ENCODE measurements at regions not wholly inside any gene's neighbourhood (a gene's known extent, or its start where the extent isn't known, plus 50 kb on each side); places are given as distances from the start of the nearest gene placed in this dataset.

- H3K36me3 ChIP-seq (ENCODE audit: control insufficient read depth, insufficient read depth, low read length) = no peaks in the 10 kb centered on the region
- no peaks in the 10 kb centered on the region for H3K4me1 ChIP-seq (ENCODE audit: control insufficient read depth, insufficient read depth, low read length)
- H3K27me3 ChIP-seq (ENCODE audit: control insufficient read depth, insufficient read depth, low read length) = no peaks in the 10 kb centered on the region
- H3K27ac ChIP-seq (ENCODE audit: low read depth, low read length) = no peak overlapping the region
- H3K9ac ChIP-seq (ENCODE audit: low read depth, low read length) = no peak overlapping the region
- no peaks in the 10 kb centered on the region for H3K9me3 ChIP-seq (ENCODE audit: control insufficient read depth, insufficient read depth, low read length)
- no peak overlapping the region for H3K4me3 ChIP-seq (ENCODE audit: low read depth, low read length)
Measured at GRCh38 chr1:239725933-239726332, 339.6 kb downstream of the CHRM3 start.

DNA sequence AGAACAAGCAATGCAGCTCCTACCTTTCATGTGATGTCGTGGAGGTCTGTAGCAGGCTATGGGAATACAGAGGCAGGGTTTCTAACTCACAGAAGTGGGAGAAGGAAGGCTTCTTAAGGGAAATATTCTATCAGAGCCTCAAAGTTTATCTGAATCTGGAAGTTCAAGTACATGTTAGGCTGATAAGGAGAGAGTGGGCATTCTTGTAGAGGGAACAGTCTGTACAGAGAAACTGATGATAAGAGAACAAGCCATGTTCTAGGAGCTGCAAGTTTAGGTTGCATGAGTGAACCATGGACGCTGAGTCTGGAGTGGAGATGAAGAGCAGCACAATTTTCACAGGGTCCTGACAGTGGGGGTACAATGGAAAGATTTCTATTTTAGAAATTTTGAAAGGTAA lies 344.0 kb downstream of the CHRM3 start:
- Histone ChIP-seq H3K27ac (ENCODE audit: low read depth, low read length) (no peak overlapping the region), H3K36me3 (ENCODE audit: control insufficient read depth, insufficient read depth, low read length) (no peaks in the 10 kb centered on the region), H3K4me3 (ENCODE audit: low read depth, low read length) (no peak overlapping the region), H3K4me1 (ENCODE audit: control insufficient read depth, insufficient read depth, low read length) (no peaks in the 10 kb centered on the region), H3K9me3 (ENCODE audit: control insufficient read depth, insufficient read depth, low read length) (no peaks in the 10 kb centered on the region), H3K9ac (ENCODE audit: low read depth, low read length) (no peak overlapping the region), H3K27me3 (ENCODE audit: control insufficient read depth, insufficient read depth, low read length) (no peaks in the 10 kb centered on the region)

DNA sequence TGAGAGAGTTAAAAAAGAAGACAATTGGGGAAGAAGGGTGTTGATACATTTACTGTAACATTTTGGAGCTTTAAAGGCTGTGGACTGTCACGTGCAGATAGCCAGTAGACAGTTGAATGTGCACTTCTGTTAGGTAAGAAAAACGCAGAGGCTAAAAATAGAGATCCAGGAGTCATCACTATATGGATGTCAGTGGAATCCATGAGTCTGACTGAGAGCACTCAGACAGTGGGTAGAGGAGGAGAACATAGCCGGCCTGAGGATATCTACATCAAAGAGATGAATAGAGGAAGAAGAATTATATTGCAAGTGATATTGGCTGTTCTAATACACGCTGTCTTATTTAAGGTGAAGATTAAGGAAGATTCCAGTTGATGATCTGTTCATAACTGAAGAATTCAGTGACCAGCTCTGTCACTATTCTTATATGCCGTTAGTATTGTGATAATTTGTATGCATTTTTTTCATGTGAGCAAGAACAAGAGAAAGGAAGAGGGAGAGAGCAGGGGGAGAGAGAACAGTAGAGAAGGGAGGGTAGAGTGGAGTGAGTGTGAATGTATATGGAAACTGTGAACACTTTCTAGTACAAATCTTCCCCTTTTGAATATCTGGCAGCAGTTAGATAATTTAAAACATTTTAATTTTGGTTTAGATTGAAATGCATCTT lies 344.8 kb downstream of the CHRM3 start:
- Histone ChIP-seq H3K9me3 (ENCODE audit: control insufficient read depth, insufficient read depth, low read length) (no peaks in the 10 kb centered on the region), H3K27ac (ENCODE audit: low read depth, low read length) (no peak overlapping the region), H3K27me3 (ENCODE audit: control insufficient read depth, insufficient read depth, low read length) (no peaks in the 10 kb centered on the region), H3K4me1 (ENCODE audit: control insufficient read depth, insufficient read depth, low read length) (no peaks in the 10 kb centered on the region), H3K9ac (ENCODE audit: low read depth, low read length) (no peak overlapping the region), H3K4me3 (ENCODE audit: low read depth, low read length) (no peak overlapping the region), H3K36me3 (ENCODE audit: control insufficient read depth, insufficient read depth, low read length) (no peaks in the 10 kb centered on the region)

DNA sequence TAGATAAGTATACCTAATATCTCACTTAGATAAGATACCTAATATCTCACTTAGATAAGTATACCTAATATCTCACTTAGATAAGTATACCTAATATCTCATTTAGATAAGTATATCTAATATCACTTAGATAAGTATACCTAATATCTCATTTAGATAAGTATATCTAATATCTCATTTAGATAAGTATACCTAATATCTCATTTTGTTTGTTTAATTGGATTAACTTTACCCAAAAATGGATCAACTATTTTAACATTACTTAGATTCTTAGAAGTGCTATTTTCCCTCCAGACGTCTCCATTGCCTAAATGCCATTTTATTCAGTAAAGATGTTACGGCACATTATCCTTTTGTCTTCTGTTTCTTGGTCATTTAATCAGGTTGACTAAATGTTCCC lies 346.4 kb downstream of the CHRM3 start:
- Histone ChIP-seq H3K27ac (ENCODE audit: low read depth, low read length) (no peak overlapping the region), H3K9ac (ENCODE audit: low read depth, low read length) (no peak overlapping the region), H3K36me3 (ENCODE audit: control insufficient read depth, insufficient read depth, low read length) (no peaks in the 10 kb centered on the region), H3K4me3 (ENCODE audit: low read depth, low read length) (no peak overlapping the region), H3K27me3 (ENCODE audit: control insufficient read depth, insufficient read depth, low read length) (no peaks in the 10 kb centered on the region), H3K9me3 (ENCODE audit: control insufficient read depth, insufficient read depth, low read length) (no peaks in the 10 kb centered on the region), H3K4me1 (ENCODE audit: control insufficient read depth, insufficient read depth, low read length) (no peaks in the 10 kb centered on the region)

GRCh38 chr1:239733995-239734394 lies 347.6 kb downstream of the CHRM3 start:
- no peaks in the 10 kb centered on the region for H3K36me3 ChIP-seq (ENCODE audit: control insufficient read depth, insufficient read depth, low read length)
- no peaks in the 10 kb centered on the region for H3K9me3 ChIP-seq (ENCODE audit: control insufficient read depth, insufficient read depth, low read length)
- no peak overlapping the region for H3K4me3 ChIP-seq (ENCODE audit: low read depth, low read length)
- H3K4me1 ChIP-seq (ENCODE audit: control insufficient read depth, insufficient read depth, low read length) = no peaks in the 10 kb centered on the region
- no peak overlapping the region for H3K27ac ChIP-seq (ENCODE audit: low read depth, low read length)
- H3K9ac ChIP-seq (ENCODE audit: low read depth, low read length) = no peak overlapping the region
- H3K27me3 ChIP-seq (ENCODE audit: control insufficient read depth, insufficient read depth, low read length) = no peaks in the 10 kb centered on the region

DNA sequence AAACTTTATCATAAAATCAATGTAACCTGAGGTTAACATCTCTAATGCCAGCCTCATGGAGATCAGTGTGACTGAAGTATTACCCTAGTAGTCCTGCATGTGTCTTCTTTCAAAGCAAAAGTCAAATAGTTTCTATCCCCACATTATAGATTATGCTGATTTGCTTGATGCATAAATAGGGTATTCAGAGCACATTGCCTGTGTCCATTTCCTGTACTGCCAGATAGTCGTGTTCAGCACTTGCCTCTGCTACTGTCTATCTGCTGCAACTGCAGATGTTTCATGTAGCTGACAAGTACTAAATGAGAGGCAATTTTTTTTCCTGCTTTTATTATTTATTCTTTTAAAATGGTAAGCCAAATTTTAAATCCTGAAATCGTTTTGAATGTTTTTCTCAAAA lies 348.7 kb downstream of the CHRM3 start:
- Histone ChIP-seq H3K36me3 (ENCODE audit: control insufficient read depth, insufficient read depth, low read length) (no peaks in the 10 kb centered on the region), H3K4me1 (ENCODE audit: control insufficient read depth, insufficient read depth, low read length) (no peaks in the 10 kb centered on the region), H3K4me3 (ENCODE audit: low read depth, low read length) (no peak overlapping the region), H3K27ac (ENCODE audit: low read depth, low read length) (no peak overlapping the region), H3K27me3 (ENCODE audit: control insufficient read depth, insufficient read depth, low read length) (no peaks in the 10 kb centered on the region), H3K9ac (ENCODE audit: low read depth, low read length) (no peak overlapping the region), H3K9me3 (ENCODE audit: control insufficient read depth, insufficient read depth, low read length) (no peaks in the 10 kb centered on the region)

- Histone ChIP-seq H3K27me3 (ENCODE audit: control insufficient read depth, insufficient read depth, low read length) (no peaks in the 10 kb centered on the region), H3K4me3 (ENCODE audit: low read depth, low read length) (no peak overlapping the region), H3K36me3 (ENCODE audit: control insufficient read depth, insufficient read depth, low read length) (no peaks in the 10 kb centered on the region), H3K4me1 (ENCODE audit: control insufficient read depth, insufficient read depth, low read length) (no peaks in the 10 kb centered on the region), H3K9me3 (ENCODE audit: control insufficient read depth, insufficient read depth, low read length) (no peaks in the 10 kb centered on the region), H3K9ac (ENCODE audit: low read depth, low read length) (no peak overlapping the region), H3K27ac (ENCODE audit: low read depth, low read length) (no peak overlapping the region)
Measured at GRCh38 chr1:239736479-239736878, 350.1 kb downstream of the CHRM3 start.

GRCh38 chr1:239739375-239739774 lies 352.3 kb upstream of the FMN2 start:
- no peaks in the 10 kb centered on the region for H3K27me3 ChIP-seq (ENCODE audit: control insufficient read depth, insufficient read depth, low read length)
- no peaks in the 10 kb centered on the region for H3K36me3 ChIP-seq (ENCODE audit: control insufficient read depth, insufficient read depth, low read length)
- no peak overlapping the region for H3K9ac ChIP-seq (ENCODE audit: low read depth, low read length)

DNA sequence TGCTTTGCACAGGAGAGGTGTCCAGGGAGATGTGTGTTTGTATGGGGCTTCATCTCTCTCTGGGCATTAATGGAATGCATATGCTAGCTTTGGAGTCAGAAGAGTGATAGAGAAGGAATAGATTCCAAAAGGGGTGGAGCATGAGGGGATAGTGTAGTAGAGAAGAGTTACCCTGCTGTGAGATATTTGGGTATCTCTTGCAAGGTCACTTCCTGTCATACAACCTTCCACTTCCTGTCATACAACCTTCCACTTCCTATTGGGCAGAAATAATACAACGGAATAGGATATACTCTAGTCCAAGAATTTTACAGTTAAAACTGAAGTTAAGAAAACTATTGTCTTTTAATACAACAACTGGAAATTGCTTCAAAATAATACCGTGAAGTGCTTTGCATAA lies 351.8 kb upstream of the FMN2 start:
- Histone ChIP-seq H3K27me3 (ENCODE audit: control insufficient read depth, insufficient read depth, low read length) (no peaks in the 10 kb centered on the region), H3K4me3 (ENCODE audit: low read depth, low read length) (no peak overlapping the region)

More at GRCh38 chr1:239739375-239739774, 352.3 kb upstream of the FMN2 start:
- H3K9me3 ChIP-seq (ENCODE audit: control insufficient read depth, insufficient read depth, low read length) = no peaks in the 10 kb centered on the region
- H3K4me1 ChIP-seq (ENCODE audit: control insufficient read depth, insufficient read depth, low read length) = no peaks in the 10 kb centered on the region
- H3K27ac ChIP-seq (ENCODE audit: low read depth, low read length) = no peak overlapping the region
- no peak overlapping the region for H3K4me3 ChIP-seq (ENCODE audit: low read depth, low read length)

GRCh38 chr1:239742416-239743109 lies 349.1 kb upstream of the FMN2 start:
- no peak overlapping the region for H3K27ac ChIP-seq (ENCODE audit: low read depth, low read length)
- no peaks in the 10 kb centered on the region for H3K36me3 ChIP-seq (ENCODE audit: control insufficient read depth, insufficient read depth, low read length)
- no peaks in the 10 kb centered on the region for H3K4me1 ChIP-seq (ENCODE audit: control insufficient read depth, insufficient read depth, low read length)

More for the DNA sequence above, 351.8 kb upstream of the FMN2 start:
- Histone ChIP-seq H3K36me3 (ENCODE audit: control insufficient read depth, insufficient read depth, low read length) (no peaks in the 10 kb centered on the region), H3K27ac (ENCODE audit: low read depth, low read length) (no peak overlapping the region), H3K9me3 (ENCODE audit: control insufficient read depth, insufficient read depth, low read length) (no peaks in the 10 kb centered on the region), H3K9ac (ENCODE audit: low read depth, low read length) (no peak overlapping the region), H3K4me1 (ENCODE audit: control insufficient read depth, insufficient read depth, low read length) (no peaks in the 10 kb centered on the region)

DNA sequence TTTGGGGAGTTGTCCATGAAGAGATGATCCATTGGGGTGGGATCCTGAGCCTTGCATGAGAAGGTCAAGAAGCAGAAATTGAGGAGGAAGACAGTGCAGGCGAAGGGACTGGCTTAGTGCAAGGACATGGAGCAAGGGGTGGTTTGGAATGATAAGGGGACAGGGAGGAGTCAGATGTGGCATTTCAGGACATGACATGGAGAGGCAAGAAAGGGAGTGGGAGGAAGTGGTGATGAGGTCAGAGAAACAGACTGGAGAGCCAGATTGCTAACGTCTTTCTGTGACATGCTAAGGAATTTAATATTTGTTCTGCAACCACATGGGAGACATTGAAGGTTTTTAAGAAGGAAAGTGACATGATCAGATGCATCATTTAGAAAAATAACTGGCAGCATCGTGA lies 346.8 kb upstream of the FMN2 start:
- no peak overlapping the region for H3K4me3 ChIP-seq (ENCODE audit: low read depth, low read length)
- no peaks in the 10 kb centered on the region for H3K36me3 ChIP-seq (ENCODE audit: control insufficient read depth, insufficient read depth, low read length)
- H3K9me3 ChIP-seq (ENCODE audit: control insufficient read depth, insufficient read depth, low read length) = no peaks in the 10 kb centered on the region
- H3K27ac ChIP-seq (ENCODE audit: low read depth, low read length) = no peak overlapping the region
- no peaks in the 10 kb centered on the region for H3K27me3 ChIP-seq (ENCODE audit: control insufficient read depth, insufficient read depth, low read length)
- H3K9ac ChIP-seq (ENCODE audit: low read depth, low read length) = no peak overlapping the region
- H3K4me1 ChIP-seq (ENCODE audit: control insufficient read depth, insufficient read depth, low read length) = no peaks in the 10 kb centered on the region

More at GRCh38 chr1:239742416-239743109, 349.1 kb upstream of the FMN2 start:
- H3K4me3 ChIP-seq (ENCODE audit: low read depth, low read length) = no peak overlapping the region
- H3K27me3 ChIP-seq (ENCODE audit: control insufficient read depth, insufficient read depth, low read length) = no peaks in the 10 kb centered on the region
- no peak overlapping the region for H3K9ac ChIP-seq (ENCODE audit: low read depth, low read length)
- no peaks in the 10 kb centered on the region for H3K9me3 ChIP-seq (ENCODE audit: control insufficient read depth, insufficient read depth, low read length)

Data from HUES48 (cell line).